ENCODE measurements at regions not wholly inside any gene's neighbourhood (a gene's known extent, or its start where the extent isn't known, plus 50 kb on each side); places are given as distances from the start of the nearest gene placed in this dataset.

- TF ChIP-seq, protein P1, sequence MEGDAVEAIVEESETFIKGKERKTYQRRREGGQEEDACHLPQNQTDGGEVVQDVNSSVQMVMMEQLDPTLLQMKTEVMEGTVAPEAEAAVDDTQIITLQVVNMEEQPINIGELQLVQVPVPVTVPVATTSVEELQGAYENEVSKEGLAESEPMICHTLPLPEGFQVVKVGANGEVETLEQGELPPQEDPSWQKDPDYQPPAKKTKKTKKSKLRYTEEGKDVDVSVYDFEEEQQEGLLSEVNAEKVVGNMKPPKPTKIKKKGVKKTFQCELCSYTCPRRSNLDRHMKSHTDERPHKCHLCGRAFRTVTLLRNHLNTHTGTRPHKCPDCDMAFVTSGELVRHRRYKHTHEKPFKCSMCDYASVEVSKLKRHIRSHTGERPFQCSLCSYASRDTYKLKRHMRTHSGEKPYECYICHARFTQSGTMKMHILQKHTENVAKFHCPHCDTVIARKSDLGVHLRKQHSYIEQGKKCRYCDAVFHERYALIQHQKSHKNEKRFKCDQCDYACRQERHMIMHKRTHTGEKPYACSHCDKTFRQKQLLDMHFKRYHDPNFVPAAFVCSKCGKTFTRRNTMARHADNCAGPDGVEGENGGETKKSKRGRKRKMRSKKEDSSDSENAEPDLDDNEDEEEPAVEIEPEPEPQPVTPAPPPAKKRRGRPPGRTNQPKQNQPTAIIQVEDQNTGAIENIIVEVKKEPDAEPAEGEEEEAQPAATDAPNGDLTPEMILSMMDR (IDR thresholded peaks at IDR 0.05): no peak
Observed at GRCh38 chr1:232464325-232464724, 165.6 kb downstream of the SIPA1L2 start.

DNA sequence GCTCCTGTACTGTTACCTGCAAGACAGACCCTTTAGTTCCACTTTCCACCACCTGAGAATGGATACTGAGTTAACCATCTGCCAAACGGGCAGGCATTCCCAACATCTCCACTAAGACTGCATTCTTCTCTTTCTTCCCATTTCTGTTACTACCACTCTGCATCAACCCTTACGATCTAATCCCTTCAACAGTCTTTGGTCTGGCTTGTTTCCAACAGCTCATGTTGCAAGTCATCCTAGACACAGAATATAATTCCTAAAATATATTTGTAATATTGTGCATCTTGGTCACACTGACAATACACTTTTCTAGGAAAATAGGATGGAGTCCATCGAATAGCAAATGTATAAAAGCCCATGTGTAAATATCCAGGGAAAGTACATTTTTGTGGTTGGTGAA, 166.7 kb downstream of the SIPA1L2 start:
- TF ChIP-seq, protein P1 (IDR thresholded peaks at IDR 0.05): no peak

DNA sequence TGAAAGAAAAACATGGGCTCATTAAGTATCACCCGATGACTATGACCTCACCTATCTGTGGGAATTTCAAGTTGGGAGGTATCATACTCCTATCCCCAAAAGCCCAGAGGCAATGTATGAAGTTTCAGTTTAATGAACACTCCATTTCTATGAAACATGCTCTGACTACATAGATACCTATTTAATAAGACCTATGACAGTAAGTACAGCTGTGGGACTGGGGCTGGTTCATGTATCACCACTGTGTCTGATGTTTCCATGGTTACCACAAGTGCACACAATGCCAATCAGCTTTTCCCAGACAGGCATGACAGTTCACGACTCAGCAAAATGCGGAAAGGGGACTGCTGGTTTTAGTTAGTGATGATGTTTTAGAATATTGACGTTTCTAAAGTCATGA, 167.7 kb downstream of the SIPA1L2 start:
- TF ChIP-seq, protein P1 (IDR thresholded peaks at IDR 0.05): no peak

DNA sequence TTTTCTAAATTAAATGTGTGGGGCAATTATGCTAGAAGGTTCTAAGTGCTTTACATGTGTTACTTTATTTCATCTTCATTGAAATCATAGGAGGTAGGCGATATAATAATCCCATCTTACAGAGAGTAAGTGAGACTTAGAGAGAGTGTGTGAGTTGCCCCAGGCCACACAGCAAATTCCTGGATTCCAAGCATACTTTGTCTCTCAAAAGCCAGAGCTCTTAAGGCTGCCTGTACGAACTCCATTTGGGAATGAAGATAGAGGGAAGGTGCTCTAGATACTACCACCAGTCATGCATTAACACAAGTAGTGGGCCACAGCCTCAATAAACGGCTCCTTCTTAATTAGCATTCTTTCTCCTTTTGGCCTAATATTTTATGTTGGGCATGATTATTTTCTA, 170.1 kb downstream of the SIPA1L2 start:
- TF ChIP-seq, protein P1 (IDR thresholded peaks at IDR 0.05): no peak

- TF ChIP-seq, protein P1 (IDR thresholded peaks at IDR 0.05): no peak
Observed at GRCh38 chr1:232459087-232459486, 170.8 kb downstream of the SIPA1L2 start.

GRCh38 chr1:232457595-232457994, 172.3 kb downstream of the SIPA1L2 start:
- TF ChIP-seq, protein P1 (IDR thresholded peaks at IDR 0.05): no peak

DNA sequence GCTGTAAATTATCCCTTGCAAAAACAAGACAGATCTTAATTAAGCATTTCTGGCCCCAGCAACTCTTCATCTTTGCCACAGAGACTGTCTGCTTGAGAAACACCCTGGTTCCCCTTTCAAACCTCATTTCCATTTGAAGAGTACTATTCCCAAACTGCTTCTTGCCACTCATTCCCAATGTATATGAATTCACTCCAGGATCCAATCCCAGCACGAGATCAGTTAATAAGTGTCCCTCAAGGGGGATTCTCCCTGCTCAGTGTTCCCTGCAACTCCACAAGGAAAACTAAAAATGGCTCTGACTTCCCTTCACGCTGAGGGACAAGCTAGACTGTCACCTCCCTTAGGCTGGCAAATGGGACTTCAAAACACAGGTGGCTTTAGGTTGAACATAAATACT, 173.2 kb downstream of the SIPA1L2 start:
- TF ChIP-seq, protein P1 (IDR thresholded peaks at IDR 0.05): no peak

DNA sequence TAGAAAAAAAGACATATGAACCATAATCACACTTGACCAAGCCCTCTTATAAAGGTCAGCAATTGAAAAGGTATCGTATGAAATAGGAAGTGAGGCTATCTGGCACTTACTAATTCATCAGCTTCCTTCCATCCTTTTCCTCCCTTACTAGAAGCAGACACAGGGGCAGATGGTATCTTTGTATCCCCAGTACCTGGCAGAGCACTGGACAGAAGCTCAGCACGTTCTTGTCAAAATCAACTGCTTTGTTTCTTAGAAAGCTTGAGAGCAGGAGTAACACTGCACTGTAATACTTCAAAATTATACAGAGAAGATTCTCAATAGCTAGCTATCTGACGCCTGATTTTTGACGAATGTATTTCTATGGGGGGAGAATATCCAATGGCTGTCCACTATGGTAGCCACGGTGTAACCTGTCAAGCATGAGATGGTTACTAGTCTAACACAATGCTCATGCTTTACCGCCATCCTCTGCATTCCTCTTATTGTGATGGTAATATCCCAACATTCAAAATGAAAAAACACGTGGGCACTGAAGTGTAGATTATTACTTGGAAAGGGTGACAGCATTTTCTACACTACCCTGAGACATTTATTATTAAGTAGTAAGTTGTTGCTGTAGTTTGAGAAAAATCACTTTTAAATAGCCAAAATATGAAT, 175.6 kb downstream of the SIPA1L2 start:
- TF ChIP-seq, protein P1 (IDR thresholded peaks at IDR 0.05): no peak

Measured in LNCAP (cell line).